K562 (cell line): ENCODE measurements at regions not wholly inside any gene's neighbourhood (a gene's known extent, or its start where the extent isn't known, plus 50 kb on each side); places are given as distances from the start of the nearest gene placed in this dataset.

Experiments
- CHD7 ChIP-seq: fragments of 200-600 bp; sonication (generic); IDR thresholded peaks from one replicate; pipeline ENCODE4 v1.6.1; 2012; ENCODE audit warnings: mild to moderate bottlenecking, low read depth, low read length, inconsistent platforms
- CTBP1 ChIP-seq: fragments of 450-650 bp; IDR thresholded peaks from 2 replicates; pipeline ENCODE4 v1.6.1; 2016; ENCODE audit warnings: borderline replicate concordance
- DMBX1 ChIP-seq: fragments of 250-450 bp; sonication (Bioruptor Pico); IDR thresholded peaks from 2 replicates; pipeline ENCODE4 v1.8.0; 2022; ENCODE audit warnings: inconsistent platforms, mild to moderate bottlenecking, moderate library complexity, borderline replicate concordance
- HEY1 ChIP-seq: fragments of 250-450 bp; sonication (Bioruptor Pico); IDR thresholded peaks from 2 replicates; pipeline ENCODE4 v1.5.0; 2020; ENCODE audit warnings: mild to moderate bottlenecking, moderate library complexity, borderline replicate concordance
- JUNB ChIP-seq: fragments of 450-650 bp; formaldehyde crosslinking; conservative IDR thresholded peaks from 2 replicates; pipeline ENCODE4 v1.4.0; 2020; ENCODE audit warnings: mild to moderate bottlenecking
- MECOM ChIP-seq: fragments of 250-450 bp; sonication (Bioruptor Pico); IDR thresholded peaks from 2 replicates; pipeline ENCODE4 v1.8.0; 2022; ENCODE audit warnings: inconsistent platforms
- RAD21 ChIP-seq, 2 experiments: fragments of 250-450 bp in 1 of 2; fragments of 450-650 bp in 1 of 2; sonication (Bioruptor Pico) in 1 of 2; formaldehyde crosslinking in 1 of 2; IDR thresholded peaks in 1 of 2; conservative IDR thresholded peaks in 1 of 2; 2 replicates each; pipeline versions ENCODE4 v1.4.0 to v1.8.0; 2020 to 2022; ENCODE audit warnings: mild to moderate bottlenecking in 2 of 2, moderate library complexity in 1 of 2
- RAD51 ChIP-seq: fragments of 450-650 bp; IDR thresholded peaks from 2 replicates; pipeline ENCODE4 v1.7.1; 2016; ENCODE audit warnings: low read depth, mild to moderate bottlenecking, borderline replicate concordance
- RBM17 ChIP-seq: fragments of 200-400 bp; formaldehyde crosslinking; IDR thresholded peaks from 2 replicates; pipeline ENCODE4 v1.6.1; 2017; ENCODE audit warnings: low read depth, mild to moderate bottlenecking, low read length, borderline replicate concordance
- SMARCA4 ChIP-seq: fragments of 450-650 bp; IDR thresholded peaks from 2 replicates; pipeline ENCODE4 v1.6.1; 2016
- SRF ChIP-seq, 2 experiments: fragments of 250-450, 450-650 bp in 1 of 2; sonication (Bioruptor Pico) in 1 of 2; sonication (generic) in 1 of 2; formaldehyde crosslinking; IDR thresholded peaks; 2 replicates each; pipeline versions ENCODE4 v1.5.0 to v1.5.1; 2020 to 2022; ENCODE audit warnings: mild to moderate bottlenecking in 1 of 2, missing genetic modification reagents in 1 of 2
- ZFPM2 ChIP-seq: fragments of 250-450 bp; sonication (Bioruptor Pico); IDR thresholded peaks from 2 replicates; pipeline ENCODE4 v1.5.1; 2022; ENCODE audit warnings: mild to moderate bottlenecking
- ZNF445 ChIP-seq: fragments of 250-450 bp; sonication (Bioruptor Pico); IDR thresholded peaks from 2 replicates; pipeline ENCODE4 v1.4.0; 2020; ENCODE audit warnings: low read depth, mild to moderate bottlenecking, moderate library complexity

GRCh38 chr5:135173662-135174290 lies 139.7 kb upstream of the PITX1 start (continued):
- peak; percentile 91 for TF ChIP-seq CTBP1
- peak; percentile 60; the same call in 1 of the 2 replicates for TF ChIP-seq DMBX1 (CRISPR knock-in tag)
- no peak for TF ChIP-seq RBM17
- peak in 1 of 2 experiments; percentile 33; a peak in 1 of 4 replicates for TF ChIP-seq RAD21 (CRISPR knock-in tag; conservative IDR thresholded peaks at IDR 0.05 in 1 of 2, IDR thresholded peaks at IDR 0.05 in 1 of 2)
- TF ChIP-seq ZFPM2 (CRISPR knock-in tag), result no peak
- no peak for TF ChIP-seq CHD7
- no peak for TF ChIP-seq ZNF445 (CRISPR knock-in tag)
- no peak for TF ChIP-seq HEY1 (CRISPR knock-in tag)
- no peak for TF ChIP-seq SRF (CRISPR knock-in tag; IDR thresholded peaks at IDR 0.05)
- TF ChIP-seq RAD51, result no peak
- TF ChIP-seq JUNB (CRISPR knock-in tag), result no peak
- TF ChIP-seq SMARCA4, result peak; percentile 83
- TF ChIP-seq MECOM, result no peak
